Neural cell (in vitro differentiated cells): ENCODE measurements at regions not wholly inside any gene's neighbourhood (a gene's known extent, or its start where the extent isn't known, plus 50 kb on each side); places are given as distances from the start of the nearest gene placed in this dataset.

ENCODE experiments used
- H2AFZ ChIP-seq: fragments of 200-600, 300-800 bp; sonication (generic), shearing (Covaris generic); 2 replicates; pipeline ENCODE4 v1.6.0; 2014; ENCODE audit warnings: low read depth, mild to moderate bottlenecking, antibody characterized with exemption, low read length, moderate library complexity
- H3F3A ChIP-seq: fragments of 200-600 bp; shearing (Covaris generic); 2 replicates; pipeline ENCODE4 v1.6.1; 2016; ENCODE audit warnings: mild to moderate bottlenecking, moderate library complexity, mixed read lengths, antibody characterized with exemption, low read length; ENCODE audit not compliant: insufficient read depth, poor library complexity, severe bottlenecking
- H3K27ac ChIP-seq: fragments of 200-600, 300-800 bp; sonication (generic), shearing (Covaris generic); 2 replicates; pipeline ENCODE4 v1.5.1; 2014; ENCODE audit warnings: mild to moderate bottlenecking, low read length, moderate library complexity
- H3K27me3 ChIP-seq: fragments of 300-800, 200-600 bp; sonication (generic), shearing (Covaris generic); 2 replicates; pipeline ENCODE4 v1.6.0; 2014; ENCODE audit warnings: mild to moderate bottlenecking, low read depth, low read length, moderate library complexity; ENCODE audit not compliant: insufficient read depth
- H3K36me3 ChIP-seq: fragments of 300-800, 200-600 bp; sonication (generic), shearing (Covaris generic); 2 replicates; pipeline ENCODE4 v1.5.1; 2014; ENCODE audit warnings: mild to moderate bottlenecking, antibody characterized with exemption, low read length, moderate library complexity; ENCODE audit not compliant: insufficient read depth
- H3K4me2 ChIP-seq: fragments of 300-800, 200-600 bp; sonication (generic), shearing (Covaris generic); 2 replicates; pipeline ENCODE4 v1.6.0; 2014; ENCODE audit warnings: mild to moderate bottlenecking, low read length
- H3K4me3 ChIP-seq: fragments of 300-800, 200-600 bp; sonication (generic), shearing (Covaris generic); 2 replicates; pipeline ENCODE4 v1.5.1; 2014; ENCODE audit warnings: mild to moderate bottlenecking, low read length, moderate library complexity
- H3K79me2 ChIP-seq: fragments of 200-600 bp; shearing (Covaris generic); replicated peaks from 2 replicates; pipeline ENCODE4 v1.6.0; 2014; ENCODE audit warnings: mild to moderate bottlenecking, low read length, moderate library complexity; ENCODE audit not compliant: insufficient read depth
- H3K9ac ChIP-seq: fragments of 300-800, 200-600 bp; sonication (generic), shearing (Covaris generic); 2 replicates; pipeline ENCODE4 v1.6.1; 2016; ENCODE audit warnings: mild to moderate bottlenecking, low read length, mixed read lengths
- H3K9me2 ChIP-seq: fragments of 200-600 bp; shearing (Covaris generic); 2 replicates; pipeline ENCODE4 v1.6.1; 2016; ENCODE audit warnings: mild to moderate bottlenecking, low read length, mixed read lengths; ENCODE audit not compliant: insufficient read depth
- H3K9me3 ChIP-seq: fragments of 200-600, 300-800 bp; sonication (generic), shearing (Covaris generic); 2 replicates; pipeline ENCODE4 v1.6.1; 2016; ENCODE audit warnings: mild to moderate bottlenecking, mixed run types, low read length, moderate library complexity, mixed read lengths
- H4K20me1 ChIP-seq: fragments of 200-600 bp; shearing (Covaris generic); 2 replicates; pipeline ENCODE4 v1.6.1; 2016; ENCODE audit warnings: mild to moderate bottlenecking, mixed run types; ENCODE audit not compliant: insufficient read depth
- CTCF ChIP-seq: fragments of 450-650 bp; IDR thresholded peaks from 2 replicates; pipeline ENCODE4 v1.5.1; 2014; ENCODE audit warnings: antibody characterized with exemption, mild to moderate bottlenecking, moderate library complexity; ENCODE audit not compliant: poor library complexity, severe bottlenecking
- EP300 ChIP-seq: fragments of 450-650 bp; conservative IDR thresholded peaks from 2 replicates; pipeline ENCODE4 v1.6.1; 2014; ENCODE audit warnings: antibody characterized with exemption, mild to moderate bottlenecking, moderate library complexity; ENCODE audit not compliant: poor library complexity, severe bottlenecking
- EZH2 ChIP-seq: fragments of 200-600, 300-800 bp; shearing (Covaris generic), sonication (generic); IDR thresholded peaks from 2 replicates; pipeline ENCODE4 v1.6.1; 2014; ENCODE audit warnings: antibody characterized with exemption, low read length, borderline replicate concordance, mild to moderate bottlenecking; ENCODE audit not compliant: insufficient read depth, poor library complexity, severe bottlenecking
- MXI1 ChIP-seq: fragments of 450-650 bp; conservative IDR thresholded peaks from 2 replicates; pipeline ENCODE4 v1.6.1; 2014; ENCODE audit warnings: antibody characterized with exemption, mild to moderate bottlenecking; ENCODE audit not compliant: poor library complexity, severe bottlenecking
- POLR2AphosphoS5 ChIP-seq: IDR thresholded peaks from 2 replicates; pipeline ENCODE4 v1.6.1; 2012
- RAD21 ChIP-seq: fragments of 450-650 bp; conservative IDR thresholded peaks from 2 replicates; pipeline ENCODE4 v1.6.1; 2014; ENCODE audit warnings: antibody characterized with exemption, mild to moderate bottlenecking, moderate library complexity
- REST ChIP-seq: IDR thresholded peaks from 2 replicates; pipeline ENCODE4 v1.6.1; 2012; ENCODE audit warnings: borderline replicate concordance
- SMC3 ChIP-seq: fragments of 450-650 bp; conservative IDR thresholded peaks from 2 replicates; pipeline ENCODE4 v1.6.1; 2014; ENCODE audit warnings: antibody characterized with exemption, mild to moderate bottlenecking, moderate library complexity; ENCODE audit not compliant: poor library complexity
- TAF1 ChIP-seq: IDR thresholded peaks from 2 replicates; pipeline ENCODE4 v1.6.1; 2012; ENCODE audit warnings: low read depth

GRCh38 chr21:39087238-39088030, 95.8 kb downstream of the PSMG1 start:
- Histone ChIP-seq H3K9ac (no peak overlapping the region), H3F3A (no peaks in the 10 kb centered on the region), H3K36me3 (no peaks in the 10 kb centered on the region), H3K79me2 (no peaks in the 10 kb centered on the region), H3K4me2 (no peak overlapping the region), H4K20me1 (no peaks in the 10 kb centered on the region), H3K27me3 (no peaks in the 10 kb centered on the region), H3K27ac (no peak overlapping the region), H2AFZ (no peak overlapping the region), H3K9me2 (no peaks in the 10 kb centered on the region), H3K4me3 (no peak overlapping the region), H3K9me3 (no peaks in the 10 kb centered on the region)
- TF ChIP-seq RAD21 (no peak), POLR2AphosphoS5 (no peak), MXI1 (no peak), EZH2 (no peak), SMC3 (no peak), TAF1 (no peak), REST (no peak), EP300 (no peak)

- H3K36me3 ChIP-seq = no peaks in the 10 kb centered on the region
- no peak overlapping the region for H3K9ac ChIP-seq
- no peak for TF ChIP-seq CTCF
- TF ChIP-seq SMC3 = no peak
- no peak for TF ChIP-seq RAD21
- no peak for TF ChIP-seq MXI1
- TF ChIP-seq EZH2 = no peak
- no peak for TF ChIP-seq REST
- TF ChIP-seq POLR2AphosphoS5 = no peak
- TF ChIP-seq TAF1 = no peak
- no peak for TF ChIP-seq EP300
- no peaks in the 10 kb centered on the region for H3K9me3 ChIP-seq
- no peak overlapping the region for H3K27ac ChIP-seq
- H3K79me2 ChIP-seq = no peaks in the 10 kb centered on the region
- H2AFZ ChIP-seq = no peak overlapping the region
- H3K4me3 ChIP-seq = no peak overlapping the region
- no peaks in the 10 kb centered on the region for H3K9me2 ChIP-seq
- H4K20me1 ChIP-seq = no peaks in the 10 kb centered on the region
- no peaks in the 10 kb centered on the region for H3K27me3 ChIP-seq
- no peaks in the 10 kb centered on the region for H3F3A ChIP-seq
- H3K4me2 ChIP-seq = no peak overlapping the region
These were observed 96.7 kb downstream of the PSMG1 start for GRCh38 chr21:39086547-39086946.
